HepG2 (cell line): ENCODE measurements at regions not wholly inside any gene's neighbourhood (a gene's known extent, or its start where the extent isn't known, plus 50 kb on each side); places are given as distances from the start of the nearest gene placed in this dataset.

ENCODE experiments used
- ATAC-seq: fragments of 200-7000 bp; cut with Tn5 transposase; 3 replicates; pipeline ENCODE4 v1.9.1; 2020; ENCODE audit warnings: mild to moderate bottlenecking, moderate library complexity
- BruUV-seq: library from RNA; stranded (reverse); fragments of 400-500 nt; replicated peaks from 2 replicates; lab custom pipeline; 2021; lab: Mats Ljungman, UMichigan
- CTCF ChIA-PET: fragments of 300-600 bp; formaldehyde crosslinking; extraction: SDS; loops from one replicate; lab custom pipeline; 2021; ENCODE audit warnings: low total read pairs, inconsistent platforms, low intra/inter-chr PET ratio; lab: Yijun Ruan, JAX
- POLR2A ChIA-PET: fragments of 350-600 bp; sonication (Branson Sonifier 250); formaldehyde crosslinking; loops from one replicate; lab custom pipeline; 2020; ENCODE audit warnings: antibody characterized with exemption, inconsistent platforms; lab: Yijun Ruan, JAX
- DNase-seq: peaks from one replicate; pipeline ENCODE4 v3.0.0-alpha.2; 2015; ENCODE audit warnings: low spot score
- FAIRE-seq: peaks from 3 replicates; lab custom pipeline; 2011; peaks lifted over from hg19 to GRCh38; lab: Jason Lieb, UNC
- H2AFZ ChIP-seq: one replicate; pipeline ENCODE4 v1.6.1; 2011; ENCODE audit warnings: low read length, inconsistent platforms
- H3K27ac ChIP-seq: fragments of 300-600 bp; 3 replicates; pipeline ENCODE4 v1.8.0; 2011; ENCODE audit warnings: mixed run types, mild to moderate bottlenecking, mixed read lengths, low read length, inconsistent platforms; ENCODE audit not compliant: insufficient read depth; ENCODE audit errors: extremely low read length
- H3K27me3 ChIP-seq, 2 experiments: fragments of 200-600 bp in 1 of 2; 2 replicates in 1 of 2; 3 replicates in 1 of 2; pipeline versions ENCODE4 v1.6.0 to v1.8.0; 2011; ENCODE audit warnings: low read length in 2 of 2, mild to moderate bottlenecking in 2 of 2, moderate library complexity in 2 of 2, inconsistent platforms in 1 of 2; ENCODE audit not compliant: insufficient read depth in 2 of 2, control insufficient read depth in 1 of 2
- H3K36me3 ChIP-seq, 2 experiments: fragments of 200-600 bp in 1 of 2; replicated peaks in 1 of 2; 2 replicates in 1 of 2; 3 replicates in 1 of 2; pipeline versions ENCODE4 v1.5.1 to v1.8.0; 2011; ENCODE audit warnings: low read length in 2 of 2, inconsistent platforms in 1 of 2; ENCODE audit not compliant: insufficient read depth in 2 of 2, control insufficient read depth in 1 of 2
- H3K4me1 ChIP-seq: 2 replicates; pipeline ENCODE4 v1.5.1; 2012; ENCODE audit warnings: low read length, inconsistent platforms; ENCODE audit not compliant: insufficient read depth
- H3K4me2 ChIP-seq: 2 replicates; pipeline ENCODE4 v1.6.0; 2011; ENCODE audit warnings: low read depth, low read length, inconsistent platforms
- H3K4me3 ChIP-seq, 3 experiments: fragments of 200-600 bp in 1 of 3; sonication (generic), shearing (Covaris generic) in 1 of 3; replicated peaks in 1 of 3; 2 replicates each; pipeline ENCODE4 v1.5.1; 2011 to 2016; ENCODE audit warnings: low read length in 3 of 3, inconsistent platforms in 2 of 3, low read depth in 2 of 3, mild to moderate bottlenecking in 2 of 3, control low read depth in 1 of 3, mixed read lengths in 1 of 3; ENCODE audit not compliant: insufficient read depth in 1 of 3
- H3K79me2 ChIP-seq: one replicate; pipeline ENCODE4 v1.6.1; 2011; ENCODE audit warnings: low read length, inconsistent platforms; ENCODE audit not compliant: insufficient read depth
- H3K9ac ChIP-seq: 2 replicates; pipeline ENCODE4 v1.6.0; 2011; ENCODE audit warnings: mild to moderate bottlenecking, low read depth, low read length, inconsistent platforms; ENCODE audit not compliant: insufficient read depth
- H3K9me3 ChIP-seq: 2 replicates; pipeline ENCODE4 v1.5.1; 2012; ENCODE audit warnings: mild to moderate bottlenecking, low read length
- H4K20me1 ChIP-seq: 2 replicates; pipeline ENCODE4 v1.6.0; 2011; ENCODE audit warnings: inconsistent platforms, mild to moderate bottlenecking, low read length, moderate library complexity; ENCODE audit not compliant: insufficient read depth
- CHCHD3 ChIP-seq: sonication (generic); formaldehyde crosslinking; IDR thresholded peaks from 2 replicates; pipeline ENCODE4 v1.8.0; 2022; ENCODE audit warnings: mild to moderate bottlenecking, missing genetic modification reagents, moderate library complexity
- CREB1 ChIP-seq, 2 experiments: fragments of 450-650 bp in 1 of 2; IDR thresholded peaks; 2 replicates each; pipeline ENCODE4 v1.6.1; 2016 to 2017; ENCODE audit warnings: control low read depth in 1 of 2, mild to moderate bottlenecking in 1 of 2, missing compliant biosample characterization in 1 of 2, missing genetic modification characterization in 1 of 2
- FIP1L1 ChIP-seq: fragments of 200-400 bp; formaldehyde crosslinking; IDR thresholded peaks from 2 replicates; pipeline ENCODE4 v1.6.1; 2018; ENCODE audit warnings: low read depth, mild to moderate bottlenecking, low read length, moderate library complexity, borderline replicate concordance; ENCODE audit not compliant: insufficient read depth
- FOXJ3 ChIP-seq: sonication (generic); formaldehyde crosslinking; IDR thresholded peaks from 2 replicates; pipeline ENCODE4 v1.4.0; 2020; ENCODE audit warnings: missing genetic modification reagents, mild to moderate bottlenecking, borderline replicate concordance
- FUBP1 ChIP-seq: sonication (generic); formaldehyde crosslinking; IDR thresholded peaks from 2 replicates; pipeline ENCODE4 v1.5.1; 2020; ENCODE audit warnings: missing genetic modification reagents, mild to moderate bottlenecking, borderline replicate concordance
- KDM5A ChIP-seq: fragments of 200-600 bp; sonication (generic); IDR thresholded peaks from 2 replicates; pipeline ENCODE4 v1.7.0; 2018; ENCODE audit warnings: antibody characterized with exemption, mild to moderate bottlenecking, low read length, borderline replicate concordance
- MIER2 ChIP-seq: IDR thresholded peaks from 2 replicates; pipeline ENCODE4 v1.6.1; 2016; ENCODE audit warnings: missing biosample characterization, missing genetic modification reagents
- PHB2 ChIP-seq: fragments of 450-650 bp; IDR thresholded peaks from 2 replicates; pipeline ENCODE4 v1.6.1; 2018; ENCODE audit not compliant: partially characterized antibody
- PRDM15 ChIP-seq: sonication (generic); formaldehyde crosslinking; IDR thresholded peaks from 2 replicates; pipeline ENCODE4 v1.4.0; 2020; ENCODE audit warnings: missing genetic modification reagents
- SKIL ChIP-seq: sonication (generic); formaldehyde crosslinking; IDR thresholded peaks from 2 replicates; pipeline ENCODE4 v1.8.0; 2022; ENCODE audit warnings: missing genetic modification reagents, mild to moderate bottlenecking, moderate library complexity, borderline replicate concordance
- TFAP4 ChIP-seq: sonication (generic); IDR thresholded peaks from 2 replicates; pipeline ENCODE4 v1.6.1; 2016; ENCODE audit warnings: low read depth, borderline replicate concordance
- ZBTB2 ChIP-seq: sonication (generic); formaldehyde crosslinking; IDR thresholded peaks from 2 replicates; pipeline ENCODE4 v1.8.0; 2022; ENCODE audit warnings: low read depth, missing genetic modification reagents
- ZNF33A ChIP-seq: sonication (generic); formaldehyde crosslinking; IDR thresholded peaks from 2 replicates; pipeline ENCODE4 v1.5.1; 2020; ENCODE audit warnings: missing genetic modification reagents, mild to moderate bottlenecking, moderate library complexity, borderline replicate concordance
- ZNF562 ChIP-seq: sonication (generic); formaldehyde crosslinking; IDR thresholded peaks from 2 replicates; pipeline ENCODE4 v1.8.0; 2022; ENCODE audit warnings: missing genetic modification reagents, borderline replicate concordance
- ZNF761 ChIP-seq: sonication (generic); formaldehyde crosslinking; conservative IDR thresholded peaks from 2 replicates; pipeline ENCODE4 v1.4.0; 2020; ENCODE audit warnings: mild to moderate bottlenecking, missing genetic modification reagents
- WGBS: methylation state at CpG from one replicate; pipeline ENCODE4 v1.1.6; 2017; ENCODE audit warnings: low lambda C conversion rate; 5-methylcytosine and 5-hydroxymethylcytosine counted together
- in situ Hi-C: cut with HindIII; loops from 2 replicates; pipeline ENCODE4 v1.10.0; 2017; ENCODE audit warnings: low pct_unique_long_range_greater_than_20kb; ENCODE audit not compliant: extremely low pct_ligation_motif_present
- intact Hi-C: fragments of 100-400 bp; cut with micrococcal nuclease; formaldehyde crosslinking; loops from one replicate; pipeline ENCODE4 v1.10.0; 2022; ENCODE audit not compliant: unreplicated experiment

GRCh38 chr12:114294303-114294685 lies 111.7 kb downstream of the TBX5 start:
- in situ Hi-C loops, result no loop called here
- Histone ChIP-seq H4K20me1 (no peaks in the 10 kb centered on the region), H3K4me1 (no peaks in the 10 kb centered on the region), H3K36me3 (no peaks in the 10 kb centered on the region), H3K9ac (no peak overlapping the region), H3K79me2 (no peaks in the 10 kb centered on the region), H3K27me3 (no peaks in the 10 kb centered on the region), H3K27ac (no peak overlapping the region), H3K9me3 (no peaks in the 10 kb centered on the region)
- no peak for DNase-seq
- POLR2A ChIA-PET, result no interaction called here
- CTCF ChIA-PET, result no interaction called here
- 0% methylated on average over 2 of the region's 3 CpGs for WGBS
- TF ChIP-seq ZNF761 (no peak), MIER2 (CRISPR knock-in tag) (no peak), ZNF33A (CRISPR knock-in tag) (no peak), SKIL (CRISPR knock-in tag) (no peak), FIP1L1 (no peak), ZNF562 (CRISPR knock-in tag) (no peak), FOXJ3 (CRISPR knock-in tag) (no peak), KDM5A (no peak), CREB1 (IDR thresholded peaks at IDR 0.05) (no peak), CREB1 (CRISPR knock-in tag; IDR thresholded peaks at IDR 0.05) (no peak), CHCHD3 (no peak), PRDM15 (CRISPR knock-in tag) (no peak), TFAP4 (no peak), PHB2 (no peak), ZBTB2 (CRISPR knock-in tag) (no peak), FUBP1 (CRISPR knock-in tag) (no peak)
- TF ChIP-seq, all 625 proteins: peak for 0
- no TSS peak for BruUV-seq
- no peak for ATAC-seq
- H3K4me2 ChIP-seq, result no peak overlapping the region
- intact Hi-C loops, result no loop called here
- no peak overlapping the region for H2AFZ ChIP-seq
- no peak overlapping the region for H3K4me3 ChIP-seq
- FAIRE-seq, result no peak
